ENCODE measurements at regions not wholly inside any gene's neighbourhood (a gene's known extent, or its start where the extent isn't known, plus 50 kb on each side); places are given as distances from the start of the nearest gene placed in this dataset.

GRCh38 chr12:5176036-5176435 is 132.4 kb downstream of the KCNA5 start:
- Histone ChIP-seq H3K79me2 (ENCODE audit: insufficient read depth, low read depth) (no peaks in the 10 kb centered on the region), H3K9ac (no peak overlapping the region), H4K20me1 (ENCODE audit: insufficient read depth) (no peaks in the 10 kb centered on the region), H3K4me1 (ENCODE audit: low read depth, poor library complexity, severe bottlenecking) (no peaks in the 10 kb centered on the region), H3K27ac (no peak overlapping the region), H3K36me3 (ENCODE audit: insufficient read depth) (no peaks in the 10 kb centered on the region), H3K4me3 (IDR thresholded peaks at IDR 0.05; ENCODE audit: insufficient read depth, low read depth, low read length) (no peak overlapping the region), H3K4me2 (no peak overlapping the region), H3K27me3 (ENCODE audit: insufficient read depth, low read depth) (no peaks in the 10 kb centered on the region), H2AFZ (ENCODE audit: low read depth) (no peak overlapping the region)
- TF ChIP-seq CTCF (conservative IDR thresholded peaks at IDR 0.05; ENCODE audit: low read depth, low read length): no peak

GRCh38 chr12:5177096-5177495 is 133.4 kb downstream of the KCNA5 start:
- Histone ChIP-seq H3K36me3 (ENCODE audit: insufficient read depth) (no peaks in the 10 kb centered on the region), H3K4me2 (no peak overlapping the region), H3K4me3 (IDR thresholded peaks at IDR 0.05; ENCODE audit: insufficient read depth, low read depth, low read length) (no peak overlapping the region), H2AFZ (ENCODE audit: low read depth) (no peak overlapping the region), H3K79me2 (ENCODE audit: insufficient read depth, low read depth) (no peaks in the 10 kb centered on the region), H3K9ac (no peak overlapping the region), H4K20me1 (ENCODE audit: insufficient read depth) (no peaks in the 10 kb centered on the region), H3K27ac (no peak overlapping the region), H3K4me1 (ENCODE audit: low read depth, poor library complexity, severe bottlenecking) (no peaks in the 10 kb centered on the region), H3K27me3 (ENCODE audit: insufficient read depth, low read depth) (no peaks in the 10 kb centered on the region)
- no peak for TF ChIP-seq CTCF (conservative IDR thresholded peaks at IDR 0.05; ENCODE audit: low read depth, low read length)

- Histone ChIP-seq H3K4me3 (IDR thresholded peaks at IDR 0.05; ENCODE audit: insufficient read depth, low read depth, low read length) (no peak overlapping the region), H3K79me2 (ENCODE audit: insufficient read depth, low read depth) (no peaks in the 10 kb centered on the region), H3K27me3 (ENCODE audit: insufficient read depth, low read depth) (no peaks in the 10 kb centered on the region), H3K4me2 (no peak overlapping the region), H3K4me1 (ENCODE audit: low read depth, poor library complexity, severe bottlenecking) (no peaks in the 10 kb centered on the region), H4K20me1 (ENCODE audit: insufficient read depth) (no peaks in the 10 kb centered on the region), H3K27ac (no peak overlapping the region), H2AFZ (ENCODE audit: low read depth) (no peak overlapping the region), H3K36me3 (ENCODE audit: insufficient read depth) (no peaks in the 10 kb centered on the region), H3K9ac (no peak overlapping the region)
- TF ChIP-seq CTCF (conservative IDR thresholded peaks at IDR 0.05; ENCODE audit: low read depth, low read length): no peak
Observed at GRCh38 chr12:5177731-5178130, 134.1 kb downstream of the KCNA5 start.

- no peaks in the 10 kb centered on the region for H4K20me1 ChIP-seq (ENCODE audit: insufficient read depth)
- no peak overlapping the region for H2AFZ ChIP-seq (ENCODE audit: low read depth)
- no peaks in the 10 kb centered on the region for H3K36me3 ChIP-seq (ENCODE audit: insufficient read depth)
- H3K4me2 ChIP-seq: no peak overlapping the region
- no peak overlapping the region for H3K27ac ChIP-seq
- no peak overlapping the region for H3K4me3 ChIP-seq (IDR thresholded peaks at IDR 0.05; ENCODE audit: insufficient read depth, low read depth, low read length)
- H3K4me1 ChIP-seq (ENCODE audit: low read depth, poor library complexity, severe bottlenecking): no peaks in the 10 kb centered on the region
- H3K9ac ChIP-seq: no peak overlapping the region
- no peaks in the 10 kb centered on the region for H3K27me3 ChIP-seq (ENCODE audit: insufficient read depth, low read depth)
- H3K79me2 ChIP-seq (ENCODE audit: insufficient read depth, low read depth): no peaks in the 10 kb centered on the region
- no peak for TF ChIP-seq CTCF (conservative IDR thresholded peaks at IDR 0.05; ENCODE audit: low read depth, low read length)
Observed at GRCh38 chr12:5178571-5178970, 134.9 kb downstream of the KCNA5 start.

- no peak overlapping the region for H2AFZ ChIP-seq (ENCODE audit: low read depth)
- H3K9ac ChIP-seq: no peak overlapping the region
- no peak overlapping the region for H3K27ac ChIP-seq
- H3K4me2 ChIP-seq: no peak overlapping the region
- H3K36me3 ChIP-seq (ENCODE audit: insufficient read depth): no peaks in the 10 kb centered on the region
- no peaks in the 10 kb centered on the region for H4K20me1 ChIP-seq (ENCODE audit: insufficient read depth)
- H3K4me1 ChIP-seq (ENCODE audit: low read depth, poor library complexity, severe bottlenecking): no peaks in the 10 kb centered on the region
- H3K4me3 ChIP-seq (IDR thresholded peaks at IDR 0.05; ENCODE audit: insufficient read depth, low read depth, low read length): no peak overlapping the region
- H3K27me3 ChIP-seq (ENCODE audit: insufficient read depth, low read depth): no peaks in the 10 kb centered on the region
- no peaks in the 10 kb centered on the region for H3K79me2 ChIP-seq (ENCODE audit: insufficient read depth, low read depth)
- no peak for TF ChIP-seq CTCF (conservative IDR thresholded peaks at IDR 0.05; ENCODE audit: low read depth, low read length)
Observed at GRCh38 chr12:5180496-5180895, 136.8 kb downstream of the KCNA5 start.
